HG03354 (cell line): ENCODE measurements at regions not wholly inside any gene's neighbourhood (a gene's known extent, or its start where the extent isn't known, plus 50 kb on each side); places are given as distances from the start of the nearest gene placed in this dataset.

ENCODE experiments used
- ATAC-seq: cut with Tn5 transposase; IDR thresholded peaks from one replicate; pipeline ENCODE4 v1.9.1; 2021; ENCODE audit warnings: mild to moderate bottlenecking; ENCODE audit not compliant: unreplicated experiment, poor library complexity, severe bottlenecking

DNA sequence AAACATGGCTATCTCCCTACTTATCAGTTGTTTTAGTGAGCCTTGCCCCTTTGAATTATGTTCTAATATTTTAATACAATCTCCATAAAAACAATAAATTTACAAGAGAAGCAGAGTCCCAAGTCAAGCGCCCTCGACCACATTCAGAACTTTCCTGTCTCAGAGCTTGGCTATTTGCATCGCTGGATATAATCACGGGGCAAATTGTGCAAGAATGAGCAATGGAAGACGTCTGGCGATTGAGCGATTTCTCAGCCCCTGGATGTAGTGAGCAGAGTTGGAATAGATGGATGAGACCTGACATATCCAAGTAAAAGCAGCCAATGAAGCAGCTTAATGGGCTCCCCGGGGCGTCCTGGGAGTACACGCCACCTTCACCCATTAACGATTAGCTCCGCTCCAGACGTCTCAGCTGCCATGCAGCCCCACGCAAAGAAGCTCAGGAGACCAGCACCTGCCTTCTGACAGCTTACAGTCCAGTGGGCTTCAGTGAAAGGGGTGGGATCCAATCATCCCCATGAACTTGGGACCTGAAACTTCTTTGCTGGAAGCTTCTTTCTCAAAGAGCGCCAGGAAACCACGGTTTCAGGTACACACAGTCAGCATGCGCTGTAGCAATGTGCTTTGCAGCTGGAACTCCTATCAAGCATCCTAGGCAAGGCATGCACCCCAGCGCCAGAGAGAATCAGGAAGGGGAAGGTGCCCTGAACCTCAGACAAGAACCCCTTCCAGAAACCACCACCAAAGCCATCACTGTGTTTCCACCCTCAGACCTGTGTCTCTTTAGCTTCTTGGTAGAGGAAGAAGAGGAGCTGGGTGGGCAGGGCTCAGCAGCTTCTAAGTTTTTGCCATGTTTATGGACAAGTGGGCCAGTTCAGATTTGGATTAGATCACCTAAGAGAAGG is 92.0 kb upstream of the IRX4 start:
- ATAC-seq = no peak

- no peak for ATAC-seq
Measured at GRCh38 chr5:1974081-1974480, 91.4 kb upstream of the IRX4 start.

- no peak for ATAC-seq
Measured at GRCh38 chr5:1973391-1974013, 90.8 kb upstream of the IRX4 start.

DNA sequence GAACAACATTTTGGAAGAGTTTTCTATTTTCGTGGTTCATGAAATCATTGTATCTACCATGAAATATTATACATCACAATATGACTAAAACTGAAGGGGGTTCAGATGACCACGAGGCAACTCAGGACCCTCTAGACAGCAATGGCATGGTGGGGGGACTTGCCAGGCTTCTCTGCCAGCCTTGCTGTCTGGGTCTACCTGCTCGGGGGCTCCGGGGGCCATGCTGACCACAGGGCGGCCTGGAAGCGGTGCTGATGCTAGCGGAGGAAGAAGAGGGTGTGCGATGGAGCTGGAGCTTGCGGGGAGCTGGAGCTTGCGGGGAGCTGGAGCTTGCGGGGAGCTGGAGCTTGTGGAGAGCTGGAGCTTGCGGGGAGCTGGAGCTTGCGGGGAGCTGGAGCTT is 89.2 kb upstream of the IRX4 start:
- ATAC-seq = no peak

- ATAC-seq = no peak
Measured at GRCh38 chr5:1967736-1968135, 85.0 kb upstream of the IRX4 start.

GRCh38 chr5:1966461-1966860 is 83.7 kb upstream of the IRX4 start:
- no peak for ATAC-seq

- no peak for ATAC-seq
Measured at GRCh38 chr5:1965925-1966324, 83.2 kb upstream of the IRX4 start.

DNA sequence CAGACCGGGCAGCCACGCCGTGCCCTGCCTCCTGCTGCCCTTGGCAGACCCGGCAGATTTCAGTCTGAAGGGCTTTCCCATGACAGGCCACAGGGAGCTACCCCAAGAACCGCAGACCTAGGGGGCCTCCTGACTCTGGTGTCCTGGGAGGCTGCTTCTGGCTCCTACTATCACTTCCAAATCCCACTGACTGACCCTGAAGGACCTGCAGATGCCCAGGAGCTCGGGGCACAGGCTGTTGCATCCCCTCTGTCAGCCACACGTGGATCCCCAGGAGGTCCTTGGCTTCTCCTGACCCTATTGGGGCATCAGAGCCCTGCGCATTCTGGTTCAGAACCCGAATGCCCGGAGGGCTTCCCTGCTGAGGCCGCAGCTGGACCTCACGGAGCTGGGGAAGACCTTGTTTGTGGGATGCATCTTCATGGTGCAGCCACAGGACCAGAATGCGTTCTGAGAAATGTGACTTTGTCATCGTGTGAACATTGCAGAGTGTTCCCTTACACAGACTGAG is 81.3 kb upstream of the IRX4 start:
- no peak for ATAC-seq

- no peak for ATAC-seq
Measured at GRCh38 chr5:1963358-1963757, 80.6 kb upstream of the IRX4 start.

DNA sequence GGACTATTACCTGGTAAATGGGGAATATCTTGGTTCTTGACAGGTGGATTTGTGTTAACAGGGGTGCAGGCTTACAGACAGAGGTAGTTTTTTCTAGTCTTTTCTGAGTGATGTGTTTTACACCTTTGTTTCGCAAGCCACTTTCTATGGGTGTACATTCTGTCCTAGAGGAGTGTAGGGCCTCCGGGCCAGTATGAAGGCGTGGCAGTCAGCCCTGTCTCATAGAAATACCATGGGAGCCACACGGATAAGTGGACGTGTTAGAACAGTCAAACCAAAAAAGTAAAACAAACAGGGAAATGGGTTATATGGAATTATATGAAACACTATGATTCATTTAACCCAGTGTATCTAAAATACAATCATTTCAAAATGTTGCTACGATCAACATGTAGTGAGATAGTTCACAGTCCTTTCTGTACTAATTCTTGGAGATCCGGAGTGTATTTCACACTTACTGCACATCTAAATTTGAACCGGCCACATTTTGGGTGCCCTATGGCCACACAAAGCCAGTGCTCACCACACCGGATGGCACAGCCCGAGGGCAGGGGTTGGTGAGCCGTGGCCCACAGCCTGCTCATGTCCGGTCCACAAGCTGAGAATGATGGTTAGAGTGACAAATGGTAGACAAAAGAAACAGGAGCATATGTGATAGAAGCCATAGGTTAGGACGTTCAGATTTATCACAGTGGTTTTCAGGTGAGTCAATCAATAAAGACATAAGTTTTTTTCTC is 80.1 kb upstream of the IRX4 start:
- ATAC-seq = no peak

- ATAC-seq = no peak
Measured at GRCh38 chr5:1961952-1962595, 79.3 kb upstream of the IRX4 start.

GRCh38 chr5:1961304-1961946 is 78.7 kb upstream of the IRX4 start:
- ATAC-seq = no peak

- ATAC-seq = no peak
Measured at GRCh38 chr5:1960595-1961303, 78.0 kb upstream of the IRX4 start.

DNA sequence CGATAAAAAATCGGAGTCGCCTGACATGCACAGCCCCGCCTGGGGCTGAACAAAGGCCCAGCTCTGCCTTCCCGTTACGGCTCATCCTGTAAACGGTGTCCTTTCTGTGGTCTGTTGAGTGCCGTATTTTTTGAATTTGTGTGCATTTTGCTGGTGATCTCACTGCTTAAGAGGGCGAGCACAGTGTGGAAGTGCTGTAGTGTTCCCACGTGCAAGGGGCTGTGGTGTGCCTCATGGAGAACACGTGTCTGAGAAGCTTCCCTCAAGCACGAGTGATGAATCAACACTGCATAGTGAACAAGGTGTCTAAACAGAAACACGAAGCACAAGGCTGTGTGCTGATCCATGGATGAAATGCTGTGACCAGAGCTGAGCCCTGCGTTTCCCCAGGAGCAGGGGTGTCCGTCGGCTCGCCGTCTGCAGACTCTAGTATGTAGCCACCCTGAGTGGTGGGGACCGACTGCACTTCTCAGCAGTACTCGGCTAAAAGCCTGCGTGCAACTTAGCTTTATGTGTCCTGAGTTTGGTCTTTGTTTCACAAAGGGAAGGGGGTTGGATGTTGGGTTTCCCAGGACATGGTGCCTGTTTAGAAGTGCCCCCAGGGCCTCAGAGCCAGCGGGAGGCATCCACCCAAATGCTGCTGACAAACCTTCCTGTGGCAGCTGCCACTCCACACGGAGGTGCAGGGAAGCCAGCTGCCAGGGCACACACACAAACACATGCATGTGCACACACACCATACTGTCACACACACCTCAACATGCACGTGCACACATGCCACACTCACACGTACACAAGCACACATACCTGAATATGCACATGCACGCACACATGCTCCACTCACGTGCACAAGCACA is 77.2 kb upstream of the IRX4 start:
- ATAC-seq = no peak

DNA sequence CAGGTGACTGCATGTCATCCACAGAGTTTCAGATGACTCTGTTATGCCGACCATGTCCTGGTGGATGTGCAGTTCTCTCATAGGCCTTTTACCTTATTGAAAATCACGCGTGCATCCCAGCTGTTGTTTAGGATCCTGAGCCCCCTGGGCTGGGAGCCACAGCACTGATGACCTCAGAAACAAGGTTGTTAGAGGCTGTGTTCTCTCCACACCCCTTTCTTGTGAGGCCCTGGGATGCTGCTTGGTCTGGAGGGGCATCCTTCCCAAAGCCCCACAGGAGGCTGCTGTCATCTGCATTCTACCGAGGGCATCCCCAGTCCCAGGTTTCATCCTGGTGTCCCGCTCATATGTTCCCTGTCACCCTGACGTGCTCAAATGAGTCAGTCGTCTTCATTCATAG is 76.5 kb upstream of the IRX4 start:
- ATAC-seq = no peak

GRCh38 chr5:1958211-1959010 is 75.7 kb upstream of the IRX4 start:
- ATAC-seq = no peak

- ATAC-seq = no peak
Measured at GRCh38 chr5:1955586-1955985, 72.9 kb upstream of the IRX4 start.
